Keratinocyte (primary cell): ENCODE measurements at regions not wholly inside any gene's neighbourhood (a gene's known extent, or its start where the extent isn't known, plus 50 kb on each side); places are given as distances from the start of the nearest gene placed in this dataset.

Experiments used
- DNase-seq: peaks from one replicate; pipeline ENCODE4 v3.0.0-alpha.2; 2011; ENCODE audit warnings: low read depth, missing footprints, low spot score
- FAIRE-seq: peaks from 2 replicates; lab custom pipeline; 2011; peaks lifted over from hg19 to GRCh38; lab: Jason Lieb, UNC
- H2AFZ ChIP-seq: 2 replicates; pipeline ENCODE4 v1.6.0; 2012; ENCODE audit warnings: low read length, control low read depth, inconsistent platforms; ENCODE audit not compliant: control insufficient read depth
- H3K27ac ChIP-seq: 2 replicates; pipeline ENCODE4 v1.5.1; 2011; ENCODE audit warnings: low read length; ENCODE audit not compliant: control insufficient read depth, insufficient read depth
- H3K27me3 ChIP-seq: 3 replicates; pipeline ENCODE4 v1.6.0; 2011; ENCODE audit warnings: low read length; ENCODE audit not compliant: control insufficient read depth, insufficient read depth; ENCODE audit errors: extremely low read depth
- H3K36me3 ChIP-seq, 2 experiments: 2 replicates in 1 of 2; 3 replicates in 1 of 2; pipeline ENCODE4 v1.5.1; 2011; ENCODE audit warnings: low read length in 2 of 2, mild to moderate bottlenecking in 1 of 2; ENCODE audit not compliant: control insufficient read depth in 2 of 2, insufficient read depth in 2 of 2; ENCODE audit errors: extremely low read depth in 1 of 2
- H3K4me1 ChIP-seq: 3 replicates; pipeline ENCODE4 v1.5.1; 2011; ENCODE audit warnings: low read length; ENCODE audit not compliant: control insufficient read depth, insufficient read depth; ENCODE audit errors: extremely low read depth
- H3K4me2 ChIP-seq: 3 replicates; pipeline ENCODE4 v1.6.0; 2011; ENCODE audit warnings: low read depth, low read length; ENCODE audit not compliant: control insufficient read depth, insufficient read depth; ENCODE audit errors: extremely low read depth
- H3K4me3 ChIP-seq, 3 experiments: fragments of 200-600 bp in 1 of 3; sonication (generic) in 1 of 3; 2 replicates in 2 of 3; 3 replicates in 1 of 3; pipeline ENCODE4 v1.5.1; 2011 to 2016; ENCODE audit warnings: low read length in 3 of 3, mild to moderate bottlenecking in 3 of 3, control low read depth in 2 of 3, inconsistent platforms in 1 of 3, low read depth in 1 of 3, mixed read lengths in 1 of 3, mixed run types in 1 of 3, moderate library complexity in 1 of 3; ENCODE audit not compliant: control insufficient read depth in 2 of 3, insufficient read depth in 2 of 3; ENCODE audit errors: extremely low read depth in 1 of 3
- H3K79me2 ChIP-seq: 2 replicates; pipeline ENCODE4 v1.6.0; 2012; ENCODE audit warnings: low read length; ENCODE audit not compliant: control insufficient read depth, insufficient read depth
- H3K9ac ChIP-seq: 3 replicates; pipeline ENCODE4 v1.6.0; 2011; ENCODE audit warnings: low read length; ENCODE audit not compliant: control insufficient read depth, insufficient read depth; ENCODE audit errors: extremely low read depth
- H3K9me1 ChIP-seq: 3 replicates; pipeline ENCODE4 v1.6.0; 2011; ENCODE audit warnings: low read length; ENCODE audit not compliant: control insufficient read depth, insufficient read depth; ENCODE audit errors: extremely low read depth
- H3K9me3 ChIP-seq: 2 replicates; pipeline ENCODE4 v1.5.1; 2012; ENCODE audit warnings: low read depth, low read length; ENCODE audit not compliant: control insufficient read depth
- H4K20me1 ChIP-seq: 3 replicates; pipeline ENCODE4 v1.6.0; 2011; ENCODE audit warnings: low read length; ENCODE audit not compliant: control insufficient read depth, insufficient read depth; ENCODE audit errors: extremely low read depth
- CTCF ChIP-seq, 3 experiments: IDR thresholded peaks in 1 of 3; conservative IDR thresholded peaks in 1 of 3; optimal IDR thresholded peaks in 1 of 3; 2 replicates in 2 of 3; 3 replicates in 1 of 3; pipeline versions ENCODE3 to v1.5.1; 2011; ENCODE audit warnings: low read length in 3 of 3, mild to moderate bottlenecking in 3 of 3, moderate library complexity in 2 of 3, control low read depth in 1 of 3, inconsistent platforms in 1 of 3; ENCODE audit not compliant: insufficient read depth in 2 of 3; ENCODE audit errors: extremely low read depth in 1 of 3
- EZH2 ChIP-seq: IDR thresholded peaks from one replicate; pipeline ENCODE4 v1.6.1; 2012; ENCODE audit warnings: inconsistent platforms, mild to moderate bottlenecking, low read length, moderate library complexity
- dilution Hi-C: fragments of 300-500 bp; cut with MboI; formaldehyde crosslinking; loops from one replicate; pipeline ENCODE4 v1.7.0; 2020; ENCODE audit warnings: low sequenced_read_pairs; ENCODE audit not compliant: extremely low pct_ligation_motif_present

- Histone ChIP-seq H3K27me3 (no peaks in the 10 kb centered on the region), H3K4me2 (no peak overlapping the region), H3K36me3 (no peaks in the 10 kb centered on the region), H3K4me1 (no peaks in the 10 kb centered on the region), H3K27ac (no peak overlapping the region), H3K9me1 (no peaks in the 10 kb centered on the region), H4K20me1 (no peaks in the 10 kb centered on the region), H3K79me2 (no peaks in the 10 kb centered on the region), H2AFZ (no peak overlapping the region), H3K4me3 (no peak overlapping the region), H3K9ac (no peak overlapping the region), H3K9me3 (no peaks in the 10 kb centered on the region)
- no peak for FAIRE-seq
- dilution Hi-C loops, result loop anchor here (25.0 kb wide), 1 partner anchor 325 kb away; no protein-coding TSS in a partner anchor
- DNase-seq, result no peak
- no peak for TF ChIP-seq CTCF (optimal IDR thresholded peaks at IDR 0.05 in 1 of 3, IDR thresholded peaks at IDR 0.05 in 1 of 3, conservative IDR thresholded peaks at IDR 0.05 in 1 of 3; ENCODE audit: extremely low read depth in 1 of 3, insufficient read depth in 2 of 3, low read length in 3 of 3)
- TF ChIP-seq EZH2, result no peak
Observed at GRCh38 chr11:128311742-128312719, 275.3 kb downstream of the ETS1 start.

GRCh38 chr11:128310676-128311445 is 276.5 kb downstream of the ETS1 start:
- no peak for FAIRE-seq
- Histone ChIP-seq H4K20me1 (no peaks in the 10 kb centered on the region), H3K4me1 (no peaks in the 10 kb centered on the region), H3K9ac (no peak overlapping the region), H2AFZ (no peak overlapping the region), H3K27me3 (no peaks in the 10 kb centered on the region), H3K4me2 (no peak overlapping the region), H3K4me3 (no peak overlapping the region), H3K79me2 (no peaks in the 10 kb centered on the region), H3K9me1 (no peaks in the 10 kb centered on the region), H3K9me3 (no peaks in the 10 kb centered on the region), H3K27ac (no peak overlapping the region), H3K36me3 (no peaks in the 10 kb centered on the region)
- dilution Hi-C loops, result loop anchor here (25.0 kb wide), 1 partner anchor 326 kb away; no protein-coding TSS in a partner anchor
- no peak for DNase-seq
- TF ChIP-seq EZH2 (no peak), CTCF (optimal IDR thresholded peaks at IDR 0.05 in 1 of 3, IDR thresholded peaks at IDR 0.05 in 1 of 3, conservative IDR thresholded peaks at IDR 0.05 in 1 of 3; ENCODE audit: extremely low read depth in 1 of 3, insufficient read depth in 2 of 3, low read length in 3 of 3) (no peak)
